SK-N-SH (cell line): ENCODE measurements at regions not wholly inside any gene's neighbourhood (a gene's known extent, or its start where the extent isn't known, plus 50 kb on each side); places are given as distances from the start of the nearest gene placed in this dataset.

Experiments
- RAD21 ChIP-seq: IDR thresholded peaks from 2 replicates; pipeline ENCODE4 v1.6.1; 2012; ENCODE audit warnings: mild to moderate bottlenecking, low read length
- SMC3 ChIP-seq: IDR thresholded peaks from 2 replicates; pipeline ENCODE4 v1.6.1; 2012; ENCODE audit warnings: low read depth, low read length, improper control_type of control experiment
- TF ChIP-seq, protein P1 (sequence below): fragments of 200-600 bp; sonication (generic); IDR thresholded peaks from 2 replicates; pipeline ENCODE4 v1.6.1; 2017; ENCODE audit warnings: antibody characterized with exemption, mild to moderate bottlenecking, moderate library complexity
- TF ChIP-seq, protein P2 (sequence below): IDR thresholded peaks from 2 replicates; pipeline ENCODE4 v1.4.0; 2012; ENCODE audit warnings: low read depth, borderline replicate concordance

- TF ChIP-seq, protein P1, sequence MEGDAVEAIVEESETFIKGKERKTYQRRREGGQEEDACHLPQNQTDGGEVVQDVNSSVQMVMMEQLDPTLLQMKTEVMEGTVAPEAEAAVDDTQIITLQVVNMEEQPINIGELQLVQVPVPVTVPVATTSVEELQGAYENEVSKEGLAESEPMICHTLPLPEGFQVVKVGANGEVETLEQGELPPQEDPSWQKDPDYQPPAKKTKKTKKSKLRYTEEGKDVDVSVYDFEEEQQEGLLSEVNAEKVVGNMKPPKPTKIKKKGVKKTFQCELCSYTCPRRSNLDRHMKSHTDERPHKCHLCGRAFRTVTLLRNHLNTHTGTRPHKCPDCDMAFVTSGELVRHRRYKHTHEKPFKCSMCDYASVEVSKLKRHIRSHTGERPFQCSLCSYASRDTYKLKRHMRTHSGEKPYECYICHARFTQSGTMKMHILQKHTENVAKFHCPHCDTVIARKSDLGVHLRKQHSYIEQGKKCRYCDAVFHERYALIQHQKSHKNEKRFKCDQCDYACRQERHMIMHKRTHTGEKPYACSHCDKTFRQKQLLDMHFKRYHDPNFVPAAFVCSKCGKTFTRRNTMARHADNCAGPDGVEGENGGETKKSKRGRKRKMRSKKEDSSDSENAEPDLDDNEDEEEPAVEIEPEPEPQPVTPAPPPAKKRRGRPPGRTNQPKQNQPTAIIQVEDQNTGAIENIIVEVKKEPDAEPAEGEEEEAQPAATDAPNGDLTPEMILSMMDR, result no peak
- no peak for TF ChIP-seq RAD21
- TF ChIP-seq, protein P2, sequence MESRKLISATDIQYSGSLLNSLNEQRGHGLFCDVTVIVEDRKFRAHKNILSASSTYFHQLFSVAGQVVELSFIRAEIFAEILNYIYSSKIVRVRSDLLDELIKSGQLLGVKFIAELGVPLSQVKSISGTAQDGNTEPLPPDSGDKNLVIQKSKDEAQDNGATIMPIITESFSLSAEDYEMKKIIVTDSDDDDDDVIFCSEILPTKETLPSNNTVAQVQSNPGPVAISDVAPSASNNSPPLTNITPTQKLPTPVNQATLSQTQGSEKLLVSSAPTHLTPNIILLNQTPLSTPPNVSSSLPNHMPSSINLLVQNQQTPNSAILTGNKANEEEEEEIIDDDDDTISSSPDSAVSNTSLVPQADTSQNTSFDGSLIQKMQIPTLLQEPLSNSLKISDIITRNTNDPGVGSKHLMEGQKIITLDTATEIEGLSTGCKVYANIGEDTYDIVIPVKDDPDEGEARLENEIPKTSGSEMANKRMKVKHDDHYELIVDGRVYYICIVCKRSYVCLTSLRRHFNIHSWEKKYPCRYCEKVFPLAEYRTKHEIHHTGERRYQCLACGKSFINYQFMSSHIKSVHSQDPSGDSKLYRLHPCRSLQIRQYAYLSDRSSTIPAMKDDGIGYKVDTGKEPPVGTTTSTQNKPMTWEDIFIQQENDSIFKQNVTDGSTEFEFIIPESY, result no peak
- no peak for TF ChIP-seq SMC3
Observed at GRCh38 chr2:80889009-80889408, 584.5 kb upstream of the LRRTM1 start.
